OCI-LY7 (cell line): ENCODE measurements at regions not wholly inside any gene's neighbourhood (a gene's known extent, or its start where the extent isn't known, plus 50 kb on each side); places are given as distances from the start of the nearest gene placed in this dataset.

Experiments
- BruUV-seq: library from RNA; stranded (reverse); fragments of 400-500 nt; replicated peaks from 2 replicates; lab custom pipeline; 2021; lab: Mats Ljungman, UMichigan
- CTCF ChIA-PET: fragments of 300-600 bp; sonication (Branson Sonifier 250); formaldehyde crosslinking; loops from one replicate; lab custom pipeline; 2022; ENCODE audit warnings: antibody characterized with exemption; ENCODE audit not compliant: unreplicated experiment; lab: Charles Lee
- POLR2A ChIA-PET: fragments of 300-600 bp; sonication (Branson Sonifier 250); formaldehyde crosslinking; loops from one replicate; lab custom pipeline; 2022; ENCODE audit warnings: antibody characterized with exemption; lab: Charles Lee
- DNase-seq: peaks from one replicate; pipeline ENCODE4 v3.0.0-alpha.2; 2015; ENCODE audit warnings: low spot score
- H2AFZ ChIP-seq: fragments of 200-600 bp; sonication (generic), shearing (Covaris generic); 2 replicates; pipeline ENCODE4 v1.6.1; 2014; ENCODE audit warnings: mild to moderate bottlenecking, antibody characterized with exemption, low read length, moderate library complexity
- H3K27ac ChIP-seq: fragments of 200-600 bp; sonication (generic); 2 replicates; pipeline ENCODE4 v1.5.1; 2014; ENCODE audit warnings: mixed run types, low read depth, mild to moderate bottlenecking, moderate library complexity, low read length, inconsistent platforms; ENCODE audit not compliant: poor library complexity, severe bottlenecking
- H3K36me3 ChIP-seq: fragments of 200-600 bp; sonication (generic); 2 replicates; pipeline ENCODE4 v1.6.1; 2014; ENCODE audit warnings: mild to moderate bottlenecking, antibody characterized with exemption, low read length, moderate library complexity, mixed read lengths; ENCODE audit not compliant: insufficient read depth
- H3K4me1 ChIP-seq: fragments of 200-600 bp; sonication (generic); 2 replicates; pipeline ENCODE4 v1.5.1; 2014; ENCODE audit warnings: mild to moderate bottlenecking, low read length; ENCODE audit not compliant: insufficient read depth, poor library complexity, severe bottlenecking
- H3K4me2 ChIP-seq: fragments of 200-600 bp; sonication (generic); 2 replicates; pipeline ENCODE4 v1.6.1; 2014; ENCODE audit warnings: mild to moderate bottlenecking, low read length
- H3K4me3 ChIP-seq: fragments of 200-600 bp; sonication (generic); 2 replicates; pipeline ENCODE4 v1.5.1; 2014; ENCODE audit warnings: mild to moderate bottlenecking, low read depth, low read length; ENCODE audit not compliant: poor library complexity, severe bottlenecking
- H3K79me2 ChIP-seq: fragments of 200-600 bp; sonication (generic); 2 replicates; pipeline ENCODE4 v1.6.1; 2016; ENCODE audit warnings: low read depth, mild to moderate bottlenecking, low read length, moderate library complexity, mixed read lengths; ENCODE audit not compliant: insufficient read depth
- H3K9me2 ChIP-seq: fragments of 200-600 bp; sonication (generic); 2 replicates; pipeline ENCODE4 v1.6.1; 2016; ENCODE audit warnings: mild to moderate bottlenecking, low read length, mixed read lengths; ENCODE audit not compliant: insufficient read depth
- H3K9me3 ChIP-seq: fragments of 200-600 bp; sonication (generic); 2 replicates; pipeline ENCODE4 v1.6.1; 2014; ENCODE audit warnings: mild to moderate bottlenecking, mixed run types, low read length, mixed read lengths
- H4K20me1 ChIP-seq: fragments of 200-600 bp; sonication (generic); 2 replicates; pipeline ENCODE4 v1.6.1; 2014; ENCODE audit warnings: mild to moderate bottlenecking, antibody characterized with exemption, low read length, moderate library complexity, mixed read lengths; ENCODE audit not compliant: insufficient read depth
- CTCF ChIP-seq: fragments of 200-600 bp; sonication (generic); conservative IDR thresholded peaks from 2 replicates; pipeline ENCODE4 v1.5.1; 2014; ENCODE audit warnings: mild to moderate bottlenecking, antibody characterized with exemption, low read length, moderate library complexity, mixed read lengths
- EZH2phosphoT487 ChIP-seq: fragments of 200-600 bp; sonication (generic); IDR thresholded peaks from 2 replicates; pipeline ENCODE4 v1.6.1; 2018; ENCODE audit warnings: low read depth, borderline replicate concordance, mild to moderate bottlenecking, mixed run types, antibody characterized with exemption, low read length, moderate library complexity, mixed read lengths
- intact Hi-C: fragments of 100-400 bp; cut with micrococcal nuclease; formaldehyde crosslinking; loops from one replicate; pipeline ENCODE4 v1.10.0; 2022; ENCODE audit not compliant: unreplicated experiment

- H3K27ac ChIP-seq = no peak overlapping the region
- H3K36me3 ChIP-seq = no peaks in the 10 kb centered on the region
- no peaks in the 10 kb centered on the region for H4K20me1 ChIP-seq
- H3K9me2 ChIP-seq = no peaks in the 10 kb centered on the region
- no peak for DNase-seq
- TF ChIP-seq CTCF = no peak
- TF ChIP-seq EZH2phosphoT487 = no peak
- no TSS peak for BruUV-seq
- no peak overlapping the region for H3K4me2 ChIP-seq
- POLR2A ChIA-PET = no interaction called here
- no peaks in the 10 kb centered on the region for H3K4me1 ChIP-seq
- intact Hi-C loops = no loop called here
- H3K4me3 ChIP-seq = no peak overlapping the region
- H3K79me2 ChIP-seq = no peaks in the 10 kb centered on the region
- CTCF ChIA-PET = no interaction called here
- H2AFZ ChIP-seq = no peak overlapping the region
- no peaks in the 10 kb centered on the region for H3K9me3 ChIP-seq
Measured at GRCh38 chr4:138644322-138644721, 371.3 kb upstream of the NOCT start.

GRCh38 chr4:138643827-138644226, 371.8 kb upstream of the NOCT start:
- H4K20me1 ChIP-seq = no peaks in the 10 kb centered on the region
- H3K9me2 ChIP-seq = no peaks in the 10 kb centered on the region
- H3K36me3 ChIP-seq = no peaks in the 10 kb centered on the region
- H3K27ac ChIP-seq = no peak overlapping the region
- H3K4me1 ChIP-seq = no peaks in the 10 kb centered on the region
- ChIA-PET POLR2A (no interaction called here), CTCF (no interaction called here)
- no peak overlapping the region for H2AFZ ChIP-seq
- intact Hi-C loops = no loop called here
- no peak overlapping the region for H3K4me3 ChIP-seq
- no TSS peak for BruUV-seq
- no peak for DNase-seq
- no peak overlapping the region for H3K4me2 ChIP-seq
- no peak for TF ChIP-seq CTCF
- TF ChIP-seq EZH2phosphoT487 = no peak
- no peaks in the 10 kb centered on the region for H3K9me3 ChIP-seq
- no peaks in the 10 kb centered on the region for H3K79me2 ChIP-seq

GRCh38 chr4:138639018-138639741, 376.4 kb upstream of the NOCT start:
- POLR2A ChIA-PET = interaction anchor here (0.6 kb wide), 2 partner anchors 63 to 1206 kb away, joined by 3 read pairs; no protein-coding TSS in a partner anchor
- no TSS peak for BruUV-seq
- DNase-seq = no peak
- Histone ChIP-seq H3K9me3 (no peaks in the 10 kb centered on the region), H3K9me2 (no peaks in the 10 kb centered on the region), H3K4me3 (no peak overlapping the region), H4K20me1 (no peaks in the 10 kb centered on the region), H3K4me1 (no peaks in the 10 kb centered on the region), H2AFZ (no peak overlapping the region), H3K79me2 (no peaks in the 10 kb centered on the region), H3K36me3 (no peaks in the 10 kb centered on the region), H3K4me2 (no peak overlapping the region), H3K27ac (no peak overlapping the region)
- no peak for TF ChIP-seq CTCF
- CTCF ChIA-PET = no interaction called here
- intact Hi-C loops = no loop called here
